RWPE2 (cell line): ENCODE measurements at regions not wholly inside any gene's neighbourhood (a gene's known extent, or its start where the extent isn't known, plus 50 kb on each side); places are given as distances from the start of the nearest gene placed in this dataset.

ENCODE experiments used
- ATAC-seq: fragments of 200-7000 bp; cut with Tn5 transposase; 3 replicates; pipeline ENCODE4 v1.9.1; 2021; ENCODE audit warnings: low read depth
- DNase-seq: peaks from one replicate; pipeline ENCODE4 v3.0.0-alpha.2; 2020; ENCODE audit warnings: low spot score
- H3K27ac ChIP-seq: fragments of 450-650 bp; 2 replicates; pipeline ENCODE4 v1.5.1; 2017; ENCODE audit warnings: mild to moderate bottlenecking; ENCODE audit not compliant: poor library complexity, severe bottlenecking
- H3K27me3 ChIP-seq: fragments of 250-450 bp; sonication (Bioruptor Pico); 2 replicates; pipeline ENCODE4 v1.5.1; 2021; ENCODE audit warnings: mild to moderate bottlenecking, moderate library complexity; ENCODE audit not compliant: insufficient read depth, poor library complexity, severe bottlenecking
- H3K36me3 ChIP-seq: fragments of 250-450 bp; sonication (Bioruptor Pico); 2 replicates; pipeline ENCODE4 v1.5.1; 2020; ENCODE audit warnings: low read depth, mild to moderate bottlenecking, moderate library complexity
- H3K4me1 ChIP-seq: fragments of 250-450 bp; sonication (Bioruptor Pico); 2 replicates; pipeline ENCODE4 v1.5.1; 2021; ENCODE audit warnings: mild to moderate bottlenecking, moderate library complexity; ENCODE audit not compliant: insufficient read depth, poor library complexity, severe bottlenecking
- H3K4me3 ChIP-seq: fragments of 250-450 bp; sonication (Bioruptor Pico); 2 replicates; pipeline ENCODE4 v1.5.1; 2021; ENCODE audit warnings: mild to moderate bottlenecking, moderate library complexity; ENCODE audit not compliant: severe bottlenecking
- H3K9me3 ChIP-seq: fragments of 250-450 bp; sonication (Bioruptor Pico); 2 replicates; pipeline ENCODE4 v1.5.1; 2021; ENCODE audit warnings: mild to moderate bottlenecking, moderate library complexity; ENCODE audit not compliant: severe bottlenecking
- CTCF ChIP-seq: fragments of 450-650 bp; IDR thresholded peaks from one replicate; pipeline ENCODE4 v1.5.1; 2017; ENCODE audit warnings: mild to moderate bottlenecking, moderate library complexity; ENCODE audit not compliant: poor library complexity, severe bottlenecking

DNA sequence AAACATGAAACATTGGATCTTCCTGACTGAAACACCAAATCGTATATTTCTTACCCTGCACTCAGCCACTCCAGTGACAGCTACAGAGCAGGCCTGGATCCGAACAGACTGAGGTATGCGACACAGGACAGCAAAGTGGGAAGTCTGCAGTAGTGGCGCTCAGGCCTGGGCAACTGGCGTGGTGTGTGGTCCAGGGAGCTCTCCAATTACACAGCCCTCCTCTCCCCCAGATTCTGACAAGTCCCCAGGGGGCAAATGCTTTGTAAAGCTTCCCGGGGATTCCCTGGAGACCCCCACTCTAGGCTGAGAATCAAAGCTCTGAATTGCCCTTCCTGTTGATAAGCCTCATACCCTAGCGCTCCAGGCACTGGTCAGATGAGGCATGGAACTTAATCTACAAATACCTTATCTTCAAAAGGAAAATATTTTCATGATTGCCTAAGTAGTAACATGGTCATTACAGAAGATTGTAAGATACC is 104.8 kb upstream of the ERCC6L2 start:
- ATAC-seq (no peak), DNase-seq (no peak)
- TF ChIP-seq CTCF: no peak
- Histone ChIP-seq H3K27ac (no peak overlapping the region), H3K27me3 (no peaks in the 10 kb centered on the region), H3K4me3 (no peak overlapping the region), H3K9me3 (no peaks in the 10 kb centered on the region), H3K36me3 (no peaks in the 10 kb centered on the region), H3K4me1 (no peaks in the 10 kb centered on the region)

DNA sequence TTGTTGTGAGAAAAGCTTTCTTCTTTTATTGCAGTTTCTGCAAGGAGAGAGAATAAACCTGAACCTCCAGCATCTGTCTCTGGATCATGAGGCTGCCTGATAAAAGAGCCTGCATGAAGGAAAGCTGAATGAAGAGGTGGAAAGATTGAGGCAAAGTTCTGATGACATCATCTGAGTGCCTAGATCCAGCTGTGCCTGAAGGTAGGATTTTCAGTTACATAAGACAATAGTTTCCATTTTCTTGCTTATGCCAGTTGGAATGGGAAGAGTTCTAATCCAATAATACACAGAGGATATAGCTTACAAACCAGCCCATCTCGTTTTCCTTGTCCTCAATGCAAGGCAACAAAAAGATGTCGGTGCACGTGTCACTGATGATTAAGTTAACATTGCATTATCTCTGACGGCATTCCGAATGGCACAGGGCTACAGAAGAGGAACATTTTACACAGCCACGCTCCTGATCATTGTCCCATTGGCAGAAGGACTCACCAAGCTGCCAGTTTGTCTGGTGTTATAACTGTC is 105.5 kb upstream of the ERCC6L2 start:
- no peak for ATAC-seq

GRCh38 chr9:95769473-95769872 is 106.0 kb upstream of the ERCC6L2 start:
- Histone ChIP-seq H3K9me3 (no peaks in the 10 kb centered on the region), H3K36me3 (no peaks in the 10 kb centered on the region), H3K27me3 (no peaks in the 10 kb centered on the region), H3K4me1 (no peaks in the 10 kb centered on the region), H3K4me3 (no peak overlapping the region), H3K27ac (no peak overlapping the region)
- no peak for ATAC-seq
- no peak for TF ChIP-seq CTCF
- DNase-seq: no peak

More for the DNA sequence above, 105.5 kb upstream of the ERCC6L2 start:
- Histone ChIP-seq H3K4me1 (no peaks in the 10 kb centered on the region), H3K27me3 (no peaks in the 10 kb centered on the region), H3K36me3 (no peaks in the 10 kb centered on the region), H3K4me3 (no peak overlapping the region), H3K9me3 (no peaks in the 10 kb centered on the region), H3K27ac (no peak overlapping the region)
- no peak for DNase-seq
- no peak for TF ChIP-seq CTCF

DNA sequence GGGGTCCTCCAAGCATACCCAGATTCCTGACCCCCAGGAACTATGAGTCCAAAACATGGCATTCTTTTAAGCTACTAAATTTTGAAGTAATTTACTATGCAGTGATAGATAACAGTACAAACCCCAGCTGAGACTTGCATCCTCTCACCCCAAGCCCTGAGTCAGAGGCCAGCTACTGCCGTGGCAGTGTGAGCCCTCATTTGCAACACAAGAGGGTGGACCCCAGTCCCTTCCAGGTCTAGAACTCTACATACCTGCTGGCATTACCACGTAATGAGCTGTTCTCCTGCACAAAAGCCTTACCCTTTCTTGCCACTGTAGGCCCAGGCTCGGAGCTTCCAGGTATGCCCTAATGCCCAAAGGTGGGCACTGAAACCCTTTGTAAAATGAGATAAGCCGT is 108.6 kb upstream of the ERCC6L2 start:
- ATAC-seq: no peak
- H3K9me3 ChIP-seq: no peaks in the 10 kb centered on the region
- DNase-seq: no peak
- no peaks in the 10 kb centered on the region for H3K4me1 ChIP-seq
- H3K4me3 ChIP-seq: no peak overlapping the region
- no peak for TF ChIP-seq CTCF
- no peaks in the 10 kb centered on the region for H3K27me3 ChIP-seq
- no peak overlapping the region for H3K27ac ChIP-seq
- no peaks in the 10 kb centered on the region for H3K36me3 ChIP-seq

GRCh38 chr9:95764533-95765319 is 110.8 kb upstream of the ERCC6L2 start:
- H3K27me3 ChIP-seq: no peaks in the 10 kb centered on the region
- peak overlapping the region; percentile 13 for H3K4me3 ChIP-seq
- peak overlapping the region; percentile 24 for H3K27ac ChIP-seq
- H3K36me3 ChIP-seq: no peaks in the 10 kb centered on the region
- DNase-seq (peak; percentile 66), ATAC-seq (peak; percentile 94)
- no peak for TF ChIP-seq CTCF
- no peaks in the 10 kb centered on the region for H3K4me1 ChIP-seq
- no peaks in the 10 kb centered on the region for H3K9me3 ChIP-seq
